H9 (cell line): ENCODE measurements at regions not wholly inside any gene's neighbourhood (a gene's known extent, or its start where the extent isn't known, plus 50 kb on each side); places are given as distances from the start of the nearest gene placed in this dataset.

Experiments used
- DNase-seq: peaks from one replicate; pipeline ENCODE4 v3.0.0-alpha.2; 2017
- H2AFZ ChIP-seq: one replicate; pipeline ENCODE4 v1.6.1; 2013; ENCODE audit warnings: mild to moderate bottlenecking, low read length, control low read depth, moderate library complexity
- H2AK5ac ChIP-seq: 2 replicates; pipeline ENCODE4 v1.6.1; 2013; ENCODE audit warnings: low read length, control low read depth, mixed read lengths; ENCODE audit not compliant: insufficient read length
- H2BK120ac ChIP-seq: one replicate; pipeline ENCODE4 v1.6.1; 2013; ENCODE audit warnings: low read depth, mild to moderate bottlenecking, low read length, control low read depth, inconsistent platforms; ENCODE audit not compliant: poor library complexity, severe bottlenecking
- H2BK12ac ChIP-seq: 2 replicates; pipeline ENCODE4 v1.6.1; 2013; ENCODE audit warnings: low read length, control low read depth, mixed read lengths, low read depth; ENCODE audit not compliant: insufficient read length
- H2BK15ac ChIP-seq: 2 replicates; pipeline ENCODE4 v1.6.1; 2013; ENCODE audit warnings: low read depth, low read length, control low read depth
- H2BK20ac ChIP-seq: one replicate; pipeline ENCODE4 v1.6.1; 2013; ENCODE audit warnings: low read depth, mild to moderate bottlenecking, low read length, control low read depth, inconsistent platforms; ENCODE audit not compliant: poor library complexity, severe bottlenecking
- H2BK5ac ChIP-seq: 2 replicates; pipeline ENCODE4 v1.6.1; 2013; ENCODE audit warnings: low read length, control low read depth, mixed read lengths; ENCODE audit not compliant: insufficient read length
- H3K14ac ChIP-seq: 2 replicates; pipeline ENCODE4 v1.6.1; 2013; ENCODE audit warnings: low read length, control low read depth; ENCODE audit not compliant: insufficient read depth
- H3K18ac ChIP-seq: 2 replicates; pipeline ENCODE4 v1.6.1; 2013; ENCODE audit warnings: low read depth, mild to moderate bottlenecking, mixed read lengths, low read length, control low read depth; ENCODE audit not compliant: insufficient read length
- H3K23ac ChIP-seq: 2 replicates; pipeline ENCODE4 v1.6.1; 2013; ENCODE audit warnings: low read length, control low read depth, mixed read lengths, low read depth; ENCODE audit not compliant: insufficient read length
- H3K23me2 ChIP-seq: 2 replicates; pipeline ENCODE4 v1.6.1; 2013; ENCODE audit warnings: low read depth, mild to moderate bottlenecking, mixed read lengths, low read length, control low read depth; ENCODE audit not compliant: insufficient read length, poor library complexity, severe bottlenecking
- H3K27ac ChIP-seq: 2 replicates; pipeline ENCODE4 v1.5.1; 2013; ENCODE audit warnings: low read length, control low read depth, mixed read lengths, low read depth; ENCODE audit not compliant: insufficient read length
- H3K27me3 ChIP-seq: 2 replicates; pipeline ENCODE4 v1.6.1; 2013; ENCODE audit warnings: low read length, control low read depth, inconsistent platforms; ENCODE audit not compliant: insufficient read depth
- H3K4ac ChIP-seq: 2 replicates; pipeline ENCODE4 v1.6.1; 2013; ENCODE audit warnings: low read depth, mild to moderate bottlenecking, control low read depth, inconsistent platforms, low read length, moderate library complexity
- H3K4me1 ChIP-seq: 2 replicates; pipeline ENCODE4 v1.6.1; 2013; ENCODE audit warnings: low read length, control low read depth, inconsistent platforms; ENCODE audit not compliant: insufficient read depth
- H3K4me2 ChIP-seq: 2 replicates; pipeline ENCODE4 v1.6.1; 2013; ENCODE audit warnings: low read length, control low read depth, mixed read lengths; ENCODE audit not compliant: insufficient read length, insufficient read depth
- H3K56ac ChIP-seq: 2 replicates; pipeline ENCODE4 v1.6.1; 2013; ENCODE audit warnings: low read depth, mild to moderate bottlenecking, mixed read lengths, low read length, control low read depth; ENCODE audit not compliant: insufficient read length
- H3K79me1 ChIP-seq: 2 replicates; pipeline ENCODE4 v1.6.1; 2013; ENCODE audit warnings: low read depth, mild to moderate bottlenecking, moderate library complexity, low read length, control low read depth, inconsistent platforms; ENCODE audit not compliant: insufficient read depth, poor library complexity, severe bottlenecking
- H3K79me2 ChIP-seq: 2 replicates; pipeline ENCODE4 v1.6.1; 2013; ENCODE audit warnings: low read length, control low read depth, inconsistent platforms; ENCODE audit not compliant: insufficient read depth
- H3K9ac ChIP-seq: 2 replicates; pipeline ENCODE4 v1.6.1; 2013; ENCODE audit warnings: low read length, control low read depth, mixed read lengths; ENCODE audit not compliant: insufficient read length; ENCODE audit errors: extremely low read depth
- H3K9me3 ChIP-seq: one replicate; pipeline ENCODE4 v1.6.1; 2013; ENCODE audit warnings: low read depth, low read length, inconsistent platforms; ENCODE audit not compliant: control insufficient read depth
- H3T11ph ChIP-seq: one replicate; pipeline ENCODE4 v1.6.1; 2013; ENCODE audit warnings: mild to moderate bottlenecking, low read length, control low read depth, inconsistent platforms
- H4K20me1 ChIP-seq: one replicate; pipeline ENCODE4 v1.6.1; 2013; ENCODE audit not compliant: control insufficient read depth, insufficient read length, insufficient read depth
- H4K5ac ChIP-seq: 2 replicates; pipeline ENCODE4 v1.6.1; 2013; ENCODE audit warnings: low read depth, mild to moderate bottlenecking, mixed read lengths, low read length, control low read depth; ENCODE audit not compliant: insufficient read length
- H4K8ac ChIP-seq: replicated peaks from 2 replicates; pipeline ENCODE4 v1.6.1; 2013; ENCODE audit warnings: low read length, control low read depth, mixed read lengths, low read depth; ENCODE audit not compliant: insufficient read length
- H4K91ac ChIP-seq: 2 replicates; pipeline ENCODE4 v1.6.1; 2013; ENCODE audit warnings: low read depth, mild to moderate bottlenecking, moderate library complexity, mixed read lengths, low read length, control low read depth; ENCODE audit not compliant: insufficient read length
- H3K27ac Mint-ChIP-seq, 3 experiments: 2 replicates in 2 of 3; 3 replicates in 1 of 3; pipeline ENCODE4 v1.8.0; 2020 to 2021; ENCODE audit warnings: mixed read lengths in 3 of 3, mild to moderate bottlenecking in 1 of 3, moderate library complexity in 1 of 3
- H3K27me3 Mint-ChIP-seq: 2 replicates; pipeline ENCODE4 v1.8.0; 2021; ENCODE audit warnings: low read depth, mild to moderate bottlenecking, moderate library complexity, mixed read lengths
- H3K36me3 Mint-ChIP-seq, 3 experiments: 2 replicates in 2 of 3; 3 replicates in 1 of 3; pipeline ENCODE4 v1.8.0; 2020 to 2021; ENCODE audit warnings: low read depth in 3 of 3, mixed read lengths in 3 of 3; ENCODE audit not compliant: insufficient read depth in 1 of 3
- H3K4me1 Mint-ChIP-seq, 2 experiments: 2 replicates each; pipeline ENCODE4 v1.8.0; 2020; ENCODE audit warnings: mixed read lengths in 2 of 2
- H3K4me3 Mint-ChIP-seq, 2 experiments: 2 replicates in 1 of 2; 3 replicates in 1 of 2; pipeline ENCODE4 v1.8.0; 2020 to 2021; ENCODE audit warnings: mild to moderate bottlenecking in 2 of 2, mixed read lengths in 2 of 2, moderate library complexity in 1 of 2
- H3K9me3 Mint-ChIP-seq, 2 experiments: 2 replicates in 1 of 2; 3 replicates in 1 of 2; pipeline ENCODE4 v1.8.0; 2020; ENCODE audit warnings: mild to moderate bottlenecking in 2 of 2, mixed read lengths in 2 of 2, moderate library complexity in 1 of 2
- WGBS: extraction: QIAGEN DNeasy Blood & Tissue Kit; methylation state at CpG from one replicate; pipeline ENCODE4 v1.1.7; 2013; ENCODE audit warnings: missing lambda C conversion rate, low lambda C conversion rate, mixed read lengths; ENCODE audit not compliant: insufficient read length; ENCODE audit errors: extremely low coverage; 5-methylcytosine and 5-hydroxymethylcytosine counted together
- TF ChIP-seq, protein P1 (sequence below): fragments of 200-600 bp; sonication (generic); conservative IDR thresholded peaks from 3 replicates; pipeline ENCODE4 v1.8.0; 2021; ENCODE audit warnings: antibody characterized with exemption, mild to moderate bottlenecking

DNA sequence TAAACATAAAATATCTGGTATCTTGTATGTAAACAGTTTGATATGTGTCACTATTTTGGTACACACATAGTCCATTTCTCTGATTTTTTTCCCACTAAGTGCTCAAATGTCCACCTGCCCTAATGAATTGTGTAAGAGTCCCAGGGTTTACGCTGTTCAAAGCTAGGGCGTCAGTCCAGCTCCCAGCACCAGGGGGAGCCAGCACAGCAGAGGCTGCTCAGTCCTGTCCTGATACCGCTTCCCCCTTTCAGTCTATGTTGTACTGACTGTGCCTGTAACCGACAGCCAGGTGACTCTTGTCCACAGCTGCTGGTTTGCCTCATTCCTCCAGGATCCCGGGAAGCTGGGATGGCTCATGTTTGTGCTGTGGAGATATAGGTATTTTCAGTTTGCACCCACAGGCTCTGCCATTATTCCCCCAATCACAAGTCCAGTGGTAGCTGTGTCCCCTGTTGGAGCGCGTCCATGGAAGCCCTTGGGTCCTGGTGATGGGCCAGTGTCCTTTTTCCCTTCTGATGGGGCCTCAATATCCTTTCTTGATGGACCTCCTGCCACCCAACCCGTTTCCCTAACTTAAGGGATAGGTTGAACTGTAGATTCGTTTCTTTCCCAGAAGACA is 242.0 kb downstream of the NEDD1 start:
- no peak overlapping the region for H3K14ac ChIP-seq
- H3K79me2 ChIP-seq, result no peaks in the 10 kb centered on the region
- TF ChIP-seq, protein P1, sequence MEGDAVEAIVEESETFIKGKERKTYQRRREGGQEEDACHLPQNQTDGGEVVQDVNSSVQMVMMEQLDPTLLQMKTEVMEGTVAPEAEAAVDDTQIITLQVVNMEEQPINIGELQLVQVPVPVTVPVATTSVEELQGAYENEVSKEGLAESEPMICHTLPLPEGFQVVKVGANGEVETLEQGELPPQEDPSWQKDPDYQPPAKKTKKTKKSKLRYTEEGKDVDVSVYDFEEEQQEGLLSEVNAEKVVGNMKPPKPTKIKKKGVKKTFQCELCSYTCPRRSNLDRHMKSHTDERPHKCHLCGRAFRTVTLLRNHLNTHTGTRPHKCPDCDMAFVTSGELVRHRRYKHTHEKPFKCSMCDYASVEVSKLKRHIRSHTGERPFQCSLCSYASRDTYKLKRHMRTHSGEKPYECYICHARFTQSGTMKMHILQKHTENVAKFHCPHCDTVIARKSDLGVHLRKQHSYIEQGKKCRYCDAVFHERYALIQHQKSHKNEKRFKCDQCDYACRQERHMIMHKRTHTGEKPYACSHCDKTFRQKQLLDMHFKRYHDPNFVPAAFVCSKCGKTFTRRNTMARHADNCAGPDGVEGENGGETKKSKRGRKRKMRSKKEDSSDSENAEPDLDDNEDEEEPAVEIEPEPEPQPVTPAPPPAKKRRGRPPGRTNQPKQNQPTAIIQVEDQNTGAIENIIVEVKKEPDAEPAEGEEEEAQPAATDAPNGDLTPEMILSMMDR, result peak; percentile 95
- no peak overlapping the region for H3K27ac ChIP-seq
- no peak overlapping the region for H3K4me2 ChIP-seq
- no peak overlapping the region for H3K18ac ChIP-seq
- Mint-ChIP-seq H3K27ac (no peak overlapping the region), H3K9me3 (no peaks in the 10 kb centered on the region), H3K36me3 (no peaks in the 10 kb centered on the region), H3K4me3 (no peak overlapping the region), H3K27me3 (no peaks in the 10 kb centered on the region; the same call in 1 of the 2 replicates), H3K4me1 (peaks cover 0 to 13% of the 10 kb centered on the region in 2 experiments; a peak in 2 of 4 replicates)
- WGBS, result no CpG with 5 or more reads among the region's 9 CpGs
- H4K91ac ChIP-seq, result no peak overlapping the region
- H3K4me1 ChIP-seq, result no peaks in the 10 kb centered on the region
- no peak overlapping the region for H2AK5ac ChIP-seq
- H3K9me3 ChIP-seq, result no peaks in the 10 kb centered on the region
- DNase-seq, result peak; percentile 84
- H3T11ph ChIP-seq, result no peak overlapping the region
- H3K4ac ChIP-seq, result no peak overlapping the region
- no peaks in the 10 kb centered on the region for H3K23me2 ChIP-seq
- no peak overlapping the region for H2BK20ac ChIP-seq
- H3K56ac ChIP-seq, result no peak overlapping the region
- no peak overlapping the region for H3K23ac ChIP-seq
- no peak overlapping the region for H2BK120ac ChIP-seq
- no peak overlapping the region for H2BK15ac ChIP-seq
- no peaks in the 10 kb centered on the region for H3K27me3 ChIP-seq
- H4K8ac ChIP-seq, result no peak overlapping the region
- H4K20me1 ChIP-seq, result no peaks in the 10 kb centered on the region
- H4K5ac ChIP-seq, result no peak overlapping the region
- H2AFZ ChIP-seq, result no peak overlapping the region
- no peaks in the 10 kb centered on the region for H3K79me1 ChIP-seq
- no peak overlapping the region for H3K9ac ChIP-seq
- no peak overlapping the region for H2BK5ac ChIP-seq
- no peak overlapping the region for H2BK12ac ChIP-seq
